WTC11 (cell line): ENCODE measurements at regions not wholly inside any gene's neighbourhood (a gene's known extent, or its start where the extent isn't known, plus 50 kb on each side); places are given as distances from the start of the nearest gene placed in this dataset.

Source experiments
- ATAC-seq: fragments of 200-7000 bp; cut with Tn5 transposase; 2 replicates; pipeline ENCODE4 v1.10.0; 2021; ENCODE audit warnings: mild to moderate bottlenecking, moderate library complexity
- CTCF ChIA-PET: fragments of 300-600 bp; sonication (Branson Sonifier 250); formaldehyde crosslinking; loops from one replicate; lab custom pipeline; 2021; ENCODE audit warnings: antibody characterized with exemption; lab: Charles Lee
- POLR2A ChIA-PET: fragments of 350-600 bp; sonication (Branson Sonifier 250); formaldehyde crosslinking; loops from one replicate; lab custom pipeline; 2021; ENCODE audit warnings: antibody characterized with exemption; lab: Charles Lee
- DNase-seq: peaks from one replicate; pipeline ENCODE4 v3.0.0; 2021; ENCODE audit warnings: low spot score
- H3K27ac Mint-ChIP-seq: 2 replicates; pipeline ENCODE4 v1.8.0; 2021; ENCODE audit warnings: mixed read lengths
- H3K27me3 Mint-ChIP-seq: 2 replicates; pipeline ENCODE4 v1.8.0; 2021; ENCODE audit warnings: low read depth, mild to moderate bottlenecking, moderate library complexity, mixed read lengths
- H3K36me3 Mint-ChIP-seq: 2 replicates; pipeline ENCODE4 v1.8.0; 2021; ENCODE audit warnings: mixed read lengths
- H3K4me1 Mint-ChIP-seq: 2 replicates; pipeline ENCODE4 v1.8.0; 2022; ENCODE audit warnings: mixed read lengths
- H3K4me3 Mint-ChIP-seq: 2 replicates; pipeline ENCODE4 v1.8.0; 2021; ENCODE audit warnings: mild to moderate bottlenecking, moderate library complexity, mixed read lengths
- H3K9me3 Mint-ChIP-seq: 2 replicates; pipeline ENCODE4 v1.8.0; 2021; ENCODE audit warnings: mixed read lengths
- CDX4 ChIP-seq: fragments of 250-450 bp; sonication (Bioruptor Pico); IDR thresholded peaks from 2 replicates; pipeline ENCODE4 v1.9.0; 2021; ENCODE audit warnings: moderate library complexity, mild to moderate bottlenecking, inconsistent platforms, borderline replicate concordance
- CREB1 ChIP-seq: sonication (generic); formaldehyde crosslinking; IDR thresholded peaks from 2 replicates; pipeline ENCODE4 v1.8.0; 2023; ENCODE audit warnings: mild to moderate bottlenecking, missing genetic modification reagents
- CTCF ChIP-seq: fragments of 200-600 bp; IDR thresholded peaks from 2 replicates; pipeline ENCODE4 v1.8.0; 2022; ENCODE audit warnings: antibody characterized with exemption
- ESRRA ChIP-seq: sonication (generic); formaldehyde crosslinking; IDR thresholded peaks from 2 replicates; pipeline ENCODE4 v1.8.1; 2022; ENCODE audit warnings: mild to moderate bottlenecking, missing genetic modification reagents, borderline replicate concordance
- ETV6 ChIP-seq: sonication (generic); formaldehyde crosslinking; IDR thresholded peaks from 2 replicates; pipeline ENCODE4 v1.8.1; 2022; ENCODE audit warnings: mild to moderate bottlenecking, missing genetic modification reagents
- FOXK1 ChIP-seq: sonication (generic); formaldehyde crosslinking; IDR thresholded peaks from 2 replicates; pipeline ENCODE4 v1.8.0; 2022; ENCODE audit warnings: mild to moderate bottlenecking, moderate library complexity, missing genetic modification reagents
- FOXP1 ChIP-seq: sonication (generic); formaldehyde crosslinking; IDR thresholded peaks from 2 replicates; pipeline ENCODE4 v1.8.0; 2022; ENCODE audit warnings: missing genetic modification reagents, mild to moderate bottlenecking, moderate library complexity, borderline replicate concordance
- NFYB ChIP-seq: sonication (generic); formaldehyde crosslinking; conservative IDR thresholded peaks from 2 replicates; pipeline ENCODE4 v1.8.0; 2022; ENCODE audit warnings: low read depth, missing genetic modification reagents
- NR1H2 ChIP-seq: sonication (generic); formaldehyde crosslinking; IDR thresholded peaks from 2 replicates; pipeline ENCODE4 v1.9.0; 2021; ENCODE audit warnings: mild to moderate bottlenecking, moderate library complexity, missing genetic modification reagents
- PREB ChIP-seq: sonication (generic); formaldehyde crosslinking; IDR thresholded peaks from 2 replicates; pipeline ENCODE4 v1.8.1; 2022; ENCODE audit warnings: mild to moderate bottlenecking, missing genetic modification reagents, moderate library complexity, borderline replicate concordance
- PRRX2 ChIP-seq: fragments of 250-450 bp; sonication (Bioruptor Pico); IDR thresholded peaks from 2 replicates; pipeline ENCODE4 v1.8.0; 2021; ENCODE audit warnings: mild to moderate bottlenecking
- RELA ChIP-seq: sonication (generic); formaldehyde crosslinking; IDR thresholded peaks from 2 replicates; pipeline ENCODE4 v1.8.1; 2022; ENCODE audit warnings: missing genetic modification reagents, mild to moderate bottlenecking, borderline replicate concordance
- SMAD4 ChIP-seq: sonication (generic); formaldehyde crosslinking; IDR thresholded peaks from 2 replicates; pipeline ENCODE4 v1.8.0; 2022; ENCODE audit warnings: mild to moderate bottlenecking, missing genetic modification reagents
- TCF7 ChIP-seq: sonication (generic); formaldehyde crosslinking; IDR thresholded peaks from 2 replicates; pipeline ENCODE4 v1.8.0; 2022; ENCODE audit warnings: mild to moderate bottlenecking, low read depth, missing genetic modification reagents, moderate library complexity
- USF2 ChIP-seq: sonication (generic); formaldehyde crosslinking; IDR thresholded peaks from 2 replicates; pipeline ENCODE4 v1.8.1; 2023; ENCODE audit warnings: mild to moderate bottlenecking, missing genetic modification reagents, moderate library complexity
- ZBTB21 ChIP-seq: sonication (generic); formaldehyde crosslinking; IDR thresholded peaks from 2 replicates; pipeline ENCODE4 v1.8.1; 2023; ENCODE audit warnings: mild to moderate bottlenecking, missing genetic modification reagents, borderline replicate concordance
- ZNF317 ChIP-seq: sonication (generic); formaldehyde crosslinking; IDR thresholded peaks from 2 replicates; pipeline ENCODE4 v1.8.1; 2023; ENCODE audit warnings: low read depth, mild to moderate bottlenecking, moderate library complexity, missing genetic modification reagents, borderline replicate concordance
- ZNF396 ChIP-seq: fragments of 250-450 bp; sonication (Bioruptor Pico); IDR thresholded peaks from 2 replicates; pipeline ENCODE4 v1.8.0; 2021; ENCODE audit warnings: mild to moderate bottlenecking, moderate library complexity, borderline replicate concordance
- ZNF423 ChIP-seq: fragments of 250-450 bp; sonication (Bioruptor Pico); IDR thresholded peaks from 2 replicates; pipeline ENCODE4 v2.1.2; 2022; ENCODE audit warnings: mild to moderate bottlenecking, moderate library complexity
- ZSCAN18 ChIP-seq: fragments of 250-450 bp; sonication (Bioruptor Pico); IDR thresholded peaks from 2 replicates; pipeline ENCODE4 v2.1.2; 2022; ENCODE audit warnings: mild to moderate bottlenecking, moderate library complexity

- Mint-ChIP-seq H3K9me3 (no peaks in the 10 kb centered on the region), H3K4me1 (no peaks in the 10 kb centered on the region), H3K27ac (no peak overlapping the region), H3K36me3 (no peaks in the 10 kb centered on the region), H3K27me3 (no peaks in the 10 kb centered on the region), H3K4me3 (no peak overlapping the region)
- no peak for TF ChIP-seq PRRX2 (CRISPR knock-in tag)
- TF ChIP-seq CDX4 (CRISPR knock-in tag): no peak
- CTCF ChIA-PET: no interaction called here
- POLR2A ChIA-PET: no interaction called here
- DNase-seq: no peak
- no peak for ATAC-seq
Observed at GRCh38 chr3:76888856-76889255, 151.0 kb upstream of the ROBO2 start.

GRCh38 chr3:76889911-76890310, 150.0 kb upstream of the ROBO2 start:
- Mint-ChIP-seq H3K9me3 (no peaks in the 10 kb centered on the region), H3K36me3 (no peaks in the 10 kb centered on the region), H3K4me1 (no peaks in the 10 kb centered on the region), H3K27me3 (no peaks in the 10 kb centered on the region), H3K4me3 (no peak overlapping the region), H3K27ac (no peak overlapping the region)
- ChIA-PET CTCF (no interaction called here), POLR2A (no interaction called here)
- TF ChIP-seq CTCF: no peak
- no peak for TF ChIP-seq NFYB
- TF ChIP-seq ZNF396 (CRISPR knock-in tag): no peak
- no peak for TF ChIP-seq PRRX2 (CRISPR knock-in tag)
- no peak for TF ChIP-seq TCF7 (CRISPR knock-in tag)
- TF ChIP-seq ZBTB21 (CRISPR knock-in tag): no peak
- TF ChIP-seq ZNF317 (CRISPR knock-in tag): no peak
- no peak for TF ChIP-seq ESRRA (CRISPR knock-in tag)
- no peak for TF ChIP-seq NR1H2
- TF ChIP-seq ETV6 (CRISPR knock-in tag): no peak
- no peak for TF ChIP-seq CREB1
- TF ChIP-seq PREB (CRISPR knock-in tag): no peak
- no peak for TF ChIP-seq FOXK1 (CRISPR knock-in tag)
- no peak for TF ChIP-seq FOXP1 (CRISPR knock-in tag)
- DNase-seq: no peak
- no peak for ATAC-seq

GRCh38 chr3:76897076-76897475, 142.8 kb upstream of the ROBO2 start:
- H3K4me1 Mint-ChIP-seq: no peaks in the 10 kb centered on the region
- no peak overlapping the region for H3K4me3 Mint-ChIP-seq
- DNase-seq (no peak), ATAC-seq (no peak)
- no peak overlapping the region for H3K27ac Mint-ChIP-seq
- no peak for TF ChIP-seq ZNF396 (CRISPR knock-in tag)
- CTCF ChIA-PET: no interaction called here
- POLR2A ChIA-PET: no interaction called here
- no peaks in the 10 kb centered on the region for H3K36me3 Mint-ChIP-seq
- H3K9me3 Mint-ChIP-seq: peaks cover 3% of the 10 kb centered on the region
- no peaks in the 10 kb centered on the region for H3K27me3 Mint-ChIP-seq

GRCh38 chr3:76900596-76900995, 139.3 kb upstream of the ROBO2 start:
- no peak overlapping the region for H3K27ac Mint-ChIP-seq
- H3K4me1 Mint-ChIP-seq: no peaks in the 10 kb centered on the region
- ATAC-seq (no peak), DNase-seq (no peak)
- peaks cover 12% of the 10 kb centered on the region for H3K9me3 Mint-ChIP-seq
- ChIA-PET POLR2A (no interaction called here), CTCF (no interaction called here)
- peaks cover 2% of the 10 kb centered on the region; the same call in 1 of the 2 replicates for H3K36me3 Mint-ChIP-seq
- TF ChIP-seq NR1H2 (no peak), RELA (CRISPR knock-in tag) (no peak), SMAD4 (CRISPR knock-in tag) (no peak), FOXK1 (CRISPR knock-in tag) (no peak), ZSCAN18 (CRISPR knock-in tag) (no peak), USF2 (CRISPR knock-in tag) (no peak), ZNF423 (CRISPR knock-in tag) (no peak)
- no peaks in the 10 kb centered on the region for H3K27me3 Mint-ChIP-seq
- H3K4me3 Mint-ChIP-seq: no peak overlapping the region
